ENCODE measurements at regions not wholly inside any gene's neighbourhood (a gene's known extent, or its start where the extent isn't known, plus 50 kb on each side); places are given as distances from the start of the nearest gene placed in this dataset.

DNA sequence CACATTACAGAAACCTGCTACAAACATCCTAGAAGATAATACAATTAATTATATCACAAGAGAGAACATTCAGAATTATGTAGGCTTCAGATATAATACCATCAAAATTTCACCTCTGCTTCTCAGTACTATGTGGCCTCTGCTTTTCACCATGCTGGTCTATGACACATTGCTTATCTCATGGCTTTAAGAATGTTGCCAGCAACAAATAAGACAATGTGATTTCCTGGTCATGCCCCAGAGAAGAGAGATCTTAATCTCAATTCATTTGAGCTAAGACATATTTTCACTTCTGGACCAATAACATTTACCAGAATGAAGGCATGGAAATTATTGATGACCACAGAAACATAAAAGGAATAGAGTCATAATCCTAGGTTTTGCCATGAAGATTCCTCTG, 1233.4 kb upstream of the ADGRL3 start:
- no peaks in the 10 kb centered on the region for H4K20me1 ChIP-seq (ENCODE audit: insufficient read depth, low read length)
- no peak overlapping the region for H3K4me2 ChIP-seq (ENCODE audit: insufficient read depth, low read length)
- H3K4me3 ChIP-seq (ENCODE audit: insufficient read depth, low read length), result no peak overlapping the region
- no peaks in the 10 kb centered on the region for H3K36me3 ChIP-seq (ENCODE audit: insufficient read depth, low read length)
- TF ChIP-seq, protein P1, sequence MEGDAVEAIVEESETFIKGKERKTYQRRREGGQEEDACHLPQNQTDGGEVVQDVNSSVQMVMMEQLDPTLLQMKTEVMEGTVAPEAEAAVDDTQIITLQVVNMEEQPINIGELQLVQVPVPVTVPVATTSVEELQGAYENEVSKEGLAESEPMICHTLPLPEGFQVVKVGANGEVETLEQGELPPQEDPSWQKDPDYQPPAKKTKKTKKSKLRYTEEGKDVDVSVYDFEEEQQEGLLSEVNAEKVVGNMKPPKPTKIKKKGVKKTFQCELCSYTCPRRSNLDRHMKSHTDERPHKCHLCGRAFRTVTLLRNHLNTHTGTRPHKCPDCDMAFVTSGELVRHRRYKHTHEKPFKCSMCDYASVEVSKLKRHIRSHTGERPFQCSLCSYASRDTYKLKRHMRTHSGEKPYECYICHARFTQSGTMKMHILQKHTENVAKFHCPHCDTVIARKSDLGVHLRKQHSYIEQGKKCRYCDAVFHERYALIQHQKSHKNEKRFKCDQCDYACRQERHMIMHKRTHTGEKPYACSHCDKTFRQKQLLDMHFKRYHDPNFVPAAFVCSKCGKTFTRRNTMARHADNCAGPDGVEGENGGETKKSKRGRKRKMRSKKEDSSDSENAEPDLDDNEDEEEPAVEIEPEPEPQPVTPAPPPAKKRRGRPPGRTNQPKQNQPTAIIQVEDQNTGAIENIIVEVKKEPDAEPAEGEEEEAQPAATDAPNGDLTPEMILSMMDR (IDR thresholded peaks at IDR 0.05; ENCODE audit: extremely low read depth, low read depth, low read length), result no peak
- H3K4me1 ChIP-seq (ENCODE audit: insufficient read depth, low read length), result no peaks in the 10 kb centered on the region
- H3K79me2 ChIP-seq (ENCODE audit: insufficient read depth, low read length), result no peaks in the 10 kb centered on the region
- H3K27me3 ChIP-seq (ENCODE audit: insufficient read depth, low read length), result no peaks in the 10 kb centered on the region
- no peak overlapping the region for H3K27ac ChIP-seq (ENCODE audit: low read depth, low read length)
- no peak overlapping the region for H2AFZ ChIP-seq (ENCODE audit: low read length)
- H3K9me3 ChIP-seq (ENCODE audit: low read depth, low read length), result no peaks in the 10 kb centered on the region
- DNase-seq (ENCODE audit: insufficient read length, low spot score, missing footprints), result no peak

DNA sequence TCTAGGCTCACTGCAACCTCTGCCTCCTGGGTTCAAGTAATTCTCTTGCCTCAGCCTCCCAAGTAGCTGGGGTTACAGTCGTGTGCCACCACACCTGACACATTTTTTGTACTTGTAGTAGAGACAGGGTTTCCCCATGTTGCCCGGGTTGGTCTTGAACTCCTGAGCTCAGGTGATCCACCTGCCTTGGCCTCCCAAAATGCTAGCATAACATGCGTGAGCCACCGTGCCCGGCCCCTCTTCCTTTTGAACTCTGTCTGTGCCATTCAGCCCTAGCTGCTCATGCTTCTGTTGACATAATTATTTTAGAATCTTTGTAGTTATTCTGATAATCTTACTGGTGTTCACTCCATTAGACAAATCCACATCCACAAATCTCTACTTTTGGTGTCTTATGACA, 1231.3 kb upstream of the ADGRL3 start:
- TF ChIP-seq, protein P1 (IDR thresholded peaks at IDR 0.05; ENCODE audit: extremely low read depth, low read depth, low read length), result no peak
- Histone ChIP-seq H2AFZ (ENCODE audit: low read length) (no peak overlapping the region), H3K27me3 (ENCODE audit: insufficient read depth, low read length) (no peaks in the 10 kb centered on the region), H3K79me2 (ENCODE audit: insufficient read depth, low read length) (no peaks in the 10 kb centered on the region), H3K36me3 (ENCODE audit: insufficient read depth, low read length) (no peaks in the 10 kb centered on the region), H4K20me1 (ENCODE audit: insufficient read depth, low read length) (no peaks in the 10 kb centered on the region), H3K4me2 (ENCODE audit: insufficient read depth, low read length) (no peak overlapping the region), H3K4me3 (ENCODE audit: insufficient read depth, low read length) (no peak overlapping the region), H3K27ac (ENCODE audit: low read depth, low read length) (no peak overlapping the region), H3K9me3 (ENCODE audit: low read depth, low read length) (no peaks in the 10 kb centered on the region), H3K4me1 (ENCODE audit: insufficient read depth, low read length) (no peaks in the 10 kb centered on the region)
- no peak for DNase-seq (ENCODE audit: insufficient read length, low spot score, missing footprints)

DNA sequence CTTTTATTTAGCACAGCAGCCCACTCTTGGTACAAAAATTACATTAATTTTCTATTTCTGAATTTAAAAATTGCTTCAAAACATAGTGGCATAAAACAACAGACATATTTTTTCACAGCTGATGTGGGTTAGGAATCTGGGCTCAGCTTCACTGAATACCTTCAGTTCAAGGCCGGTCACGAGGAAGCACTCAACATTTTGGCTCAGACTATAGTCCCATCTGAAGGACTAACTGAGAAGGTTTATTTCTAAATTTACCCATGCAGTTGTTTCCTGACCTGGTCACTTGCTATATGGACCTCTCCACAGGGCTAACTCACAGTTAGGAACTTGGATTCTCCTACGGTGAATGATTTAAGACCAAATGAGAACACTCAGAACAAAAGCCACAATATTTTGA, 1230.2 kb upstream of the ADGRL3 start:
- H3K9me3 ChIP-seq (ENCODE audit: low read depth, low read length), result no peaks in the 10 kb centered on the region
- no peaks in the 10 kb centered on the region for H3K79me2 ChIP-seq (ENCODE audit: insufficient read depth, low read length)
- no peak overlapping the region for H3K27ac ChIP-seq (ENCODE audit: low read depth, low read length)
- DNase-seq (ENCODE audit: insufficient read length, low spot score, missing footprints), result no peak
- no peak overlapping the region for H2AFZ ChIP-seq (ENCODE audit: low read length)
- TF ChIP-seq, protein P1 (IDR thresholded peaks at IDR 0.05; ENCODE audit: extremely low read depth, low read depth, low read length), result no peak
- H3K27me3 ChIP-seq (ENCODE audit: insufficient read depth, low read length), result no peaks in the 10 kb centered on the region
- H3K4me3 ChIP-seq (ENCODE audit: insufficient read depth, low read length), result no peak overlapping the region
- no peaks in the 10 kb centered on the region for H3K4me1 ChIP-seq (ENCODE audit: insufficient read depth, low read length)
- H3K4me2 ChIP-seq (ENCODE audit: insufficient read depth, low read length), result no peak overlapping the region
- no peaks in the 10 kb centered on the region for H3K36me3 ChIP-seq (ENCODE audit: insufficient read depth, low read length)
- H4K20me1 ChIP-seq (ENCODE audit: insufficient read depth, low read length), result no peaks in the 10 kb centered on the region

DNA sequence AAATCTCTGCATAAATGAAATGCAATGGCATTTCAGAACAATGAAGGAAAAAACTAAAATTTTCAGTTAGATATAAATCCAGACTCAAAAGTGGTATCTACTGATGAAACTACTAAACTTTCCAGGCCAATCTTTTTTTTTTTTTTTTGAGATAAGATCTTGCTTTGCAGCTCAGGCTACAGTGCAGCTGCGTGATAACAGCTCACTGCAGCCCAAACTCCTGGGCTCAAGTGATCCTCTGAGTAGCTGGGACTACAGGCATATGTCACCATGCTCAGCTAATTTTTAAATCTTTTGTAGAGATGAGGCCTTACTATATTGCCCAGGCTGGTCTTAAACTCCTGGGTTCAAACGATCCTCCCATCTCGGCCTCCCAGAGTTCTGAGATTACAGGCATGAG, 1228.2 kb upstream of the ADGRL3 start:
- Histone ChIP-seq H3K9me3 (ENCODE audit: low read depth, low read length) (no peaks in the 10 kb centered on the region), H3K4me3 (ENCODE audit: insufficient read depth, low read length) (no peak overlapping the region), H4K20me1 (ENCODE audit: insufficient read depth, low read length) (no peaks in the 10 kb centered on the region), H3K27ac (ENCODE audit: low read depth, low read length) (no peak overlapping the region), H3K79me2 (ENCODE audit: insufficient read depth, low read length) (no peaks in the 10 kb centered on the region), H3K27me3 (ENCODE audit: insufficient read depth, low read length) (no peaks in the 10 kb centered on the region), H3K4me2 (ENCODE audit: insufficient read depth, low read length) (no peak overlapping the region), H3K36me3 (ENCODE audit: insufficient read depth, low read length) (no peaks in the 10 kb centered on the region), H3K4me1 (ENCODE audit: insufficient read depth, low read length) (no peaks in the 10 kb centered on the region), H2AFZ (ENCODE audit: low read length) (no peak overlapping the region)
- no peak for DNase-seq (ENCODE audit: insufficient read length, low spot score, missing footprints)
- TF ChIP-seq, protein P1 (IDR thresholded peaks at IDR 0.05; ENCODE audit: extremely low read depth, low read depth, low read length), result no peak

All from osteoblast (primary cell).